NCI-H460 (cell line): ENCODE measurements at regions not wholly inside any gene's neighbourhood (a gene's known extent, or its start where the extent isn't known, plus 50 kb on each side); places are given as distances from the start of the nearest gene placed in this dataset.
"Not testable (repeated sequence)": the region's sequence is repeated elsewhere in the genome, so short reads cannot be mapped to it uniquely, and the experiment has no call there.

Source experiments
- DNase-seq: peaks from one replicate; pipeline ENCODE4 v3.0.0-alpha.2; 2016; ENCODE audit warnings: low read depth; ENCODE audit errors: extremely low read depth

DNA sequence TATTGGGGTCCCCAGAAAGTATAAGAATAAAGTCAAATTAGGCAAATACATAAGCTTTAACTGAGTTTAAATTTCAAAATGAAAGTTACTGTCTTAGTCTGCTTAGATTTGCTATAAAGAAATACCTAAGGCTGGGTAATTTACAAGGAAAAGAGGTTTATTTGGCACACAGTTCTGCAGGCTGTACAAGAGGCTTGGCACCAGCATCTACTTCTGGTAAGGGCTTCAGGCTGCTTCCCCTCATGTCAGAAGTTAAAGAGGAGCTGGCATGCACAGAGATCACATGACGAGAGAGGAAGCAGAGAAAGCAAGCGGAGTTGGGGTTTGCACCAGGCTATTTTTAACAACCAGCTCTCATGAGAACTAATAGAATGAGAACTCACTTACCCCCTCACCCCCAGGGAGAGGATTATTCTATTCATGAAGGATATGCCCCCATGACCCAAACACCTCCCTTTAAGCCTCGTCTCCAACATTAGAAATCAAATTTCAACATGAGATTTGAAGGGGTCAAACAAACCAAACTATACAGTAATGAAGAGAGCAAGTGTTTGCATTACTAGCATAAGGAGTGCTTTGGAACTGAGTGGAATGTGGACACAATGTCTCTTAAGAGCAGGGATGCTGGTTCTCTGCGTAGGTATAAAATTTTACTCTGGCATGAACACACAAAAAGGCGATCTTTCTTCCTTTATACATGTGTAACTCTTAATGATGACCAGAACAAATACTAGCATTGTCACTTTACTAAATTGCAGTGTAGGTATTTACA is 292.8 kb upstream of the PMFBP1 start:
- no peak for DNase-seq

DNA sequence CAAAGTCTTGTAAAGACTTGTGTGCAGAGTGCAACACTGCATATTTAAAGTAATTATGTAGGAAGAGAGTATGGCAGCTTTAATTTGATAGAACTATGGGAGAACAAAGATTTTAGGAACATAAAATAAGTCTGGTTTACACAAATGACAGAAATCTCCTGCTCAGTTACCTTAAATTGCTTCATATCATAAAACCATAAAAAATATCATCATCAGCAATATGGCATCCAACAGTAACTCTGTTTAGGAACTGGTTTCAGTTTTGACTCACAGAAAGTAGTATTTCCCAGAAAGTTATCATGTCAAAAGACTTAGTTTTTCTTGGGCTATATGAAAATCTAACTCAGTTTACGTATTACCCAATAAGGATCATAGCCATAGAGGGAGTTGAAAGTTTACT is 292.1 kb upstream of the PMFBP1 start:
- DNase-seq: no peak

DNA sequence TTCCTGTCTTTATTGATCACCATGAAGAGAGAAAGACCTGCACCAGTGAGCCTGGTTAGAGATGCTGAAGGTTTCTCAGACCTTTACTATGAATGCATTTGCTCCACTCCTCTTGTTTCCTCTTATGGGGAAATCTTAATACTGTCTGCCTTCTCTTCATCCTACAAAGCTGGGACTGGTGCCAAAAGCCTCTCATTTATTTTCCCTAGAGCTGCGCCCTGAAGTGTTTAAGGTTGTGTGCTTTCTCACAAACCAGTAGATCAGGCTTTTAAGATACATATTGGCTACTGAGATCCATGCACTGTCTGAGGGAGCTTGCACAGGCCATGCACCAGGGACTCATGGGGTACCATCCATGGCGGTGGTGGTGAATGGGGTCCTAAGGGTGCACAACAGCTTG is 286.1 kb upstream of the PMFBP1 start:
- DNase-seq: no peak

DNA sequence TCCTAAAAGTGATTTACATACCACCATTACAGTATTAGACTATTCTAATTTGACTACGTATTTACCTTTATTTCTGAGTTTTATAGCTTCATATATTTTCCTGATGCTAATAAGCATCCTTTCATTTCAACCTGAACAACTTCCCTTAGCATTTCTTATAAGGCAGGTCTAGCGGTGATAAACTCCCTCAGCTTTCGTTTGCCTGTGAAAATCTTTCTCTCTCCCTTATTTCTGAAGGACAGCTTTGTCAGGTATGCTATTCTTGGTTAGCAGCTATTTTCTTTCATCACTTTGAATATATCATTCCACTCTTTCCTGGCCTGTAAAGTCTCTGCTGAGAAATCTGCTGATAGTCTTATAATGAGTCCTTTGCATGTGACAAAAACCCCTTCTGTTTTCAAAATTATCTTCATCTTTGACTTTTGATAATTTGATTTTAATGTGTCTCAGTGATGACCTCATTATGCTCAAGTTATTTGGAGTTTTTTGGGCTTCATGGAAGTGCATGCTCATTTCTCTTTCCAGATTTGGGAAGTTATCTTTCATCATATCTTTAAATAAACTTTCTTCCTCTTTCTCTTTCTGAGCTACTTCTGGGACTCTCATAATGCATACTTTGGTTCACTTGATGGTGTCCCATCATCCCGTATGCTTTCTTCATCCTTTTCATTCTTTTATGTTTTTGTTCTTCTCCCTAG is 285.4 kb upstream of the PMFBP1 start:
- DNase-seq: no peak

DNA sequence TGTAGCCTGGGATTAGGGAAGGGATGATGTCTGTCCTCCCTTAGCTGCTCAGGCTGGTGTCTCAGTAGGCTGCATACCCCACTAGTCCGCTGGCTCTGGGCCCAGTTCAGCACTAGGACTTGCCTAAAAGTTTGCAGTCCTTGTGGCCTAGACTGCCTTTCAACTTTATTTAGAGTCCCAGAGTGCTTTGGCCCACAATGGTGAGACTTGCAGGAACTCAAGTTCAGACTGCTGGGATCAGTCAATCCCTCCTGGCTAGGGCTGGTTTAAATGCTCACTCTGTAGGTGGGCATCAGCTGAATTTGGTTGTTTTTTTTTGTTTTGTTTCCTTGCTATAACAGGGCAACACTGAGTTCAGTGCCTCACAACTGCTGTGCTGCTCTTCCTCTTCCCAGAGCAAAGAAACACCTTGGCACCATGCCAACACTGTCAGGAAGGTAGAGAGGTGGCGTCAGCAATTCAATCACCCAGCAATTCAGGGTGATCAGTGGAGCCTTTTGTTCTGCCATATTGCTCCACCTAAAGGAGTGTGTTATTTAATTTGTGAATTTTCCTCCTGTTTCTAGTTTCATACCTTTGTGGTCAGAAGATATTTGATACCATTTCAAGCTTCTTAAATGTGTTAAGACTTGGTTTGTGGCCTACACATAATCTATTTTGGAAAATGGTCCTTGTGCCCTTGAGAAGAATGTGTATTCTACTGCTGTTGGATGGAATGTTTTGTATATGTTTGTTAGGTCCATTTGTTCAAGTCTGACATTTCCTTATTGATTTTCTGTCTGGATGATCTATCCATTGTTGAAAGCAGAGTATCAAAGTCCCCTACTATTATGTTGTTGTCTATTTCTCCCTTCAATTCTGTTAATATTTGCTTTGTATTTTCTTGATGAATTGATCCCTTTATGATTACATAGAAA is 284.0 kb upstream of the PMFBP1 start:
- DNase-seq: no peak

DNA sequence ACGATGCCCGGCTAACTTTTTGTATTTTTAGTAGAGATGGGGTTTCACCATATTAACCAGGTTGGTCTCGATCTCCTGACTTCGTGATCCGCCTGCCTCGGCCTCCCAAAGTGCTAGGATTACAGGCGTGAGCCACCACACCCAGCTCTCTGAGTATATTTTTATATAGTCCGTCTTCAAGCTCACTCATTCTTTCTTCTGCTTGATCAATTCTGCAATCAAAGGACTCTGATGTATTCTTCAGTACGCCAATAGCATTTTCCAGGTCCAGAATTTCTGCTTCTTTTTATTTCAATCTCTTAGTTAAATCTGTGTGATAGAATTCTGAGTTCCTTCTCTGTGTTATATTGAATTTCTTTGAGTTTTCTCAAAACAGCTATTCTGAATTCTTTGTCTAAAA is 281.9 kb upstream of the PMFBP1 start:
- not testable (repeated sequence) for DNase-seq

DNA sequence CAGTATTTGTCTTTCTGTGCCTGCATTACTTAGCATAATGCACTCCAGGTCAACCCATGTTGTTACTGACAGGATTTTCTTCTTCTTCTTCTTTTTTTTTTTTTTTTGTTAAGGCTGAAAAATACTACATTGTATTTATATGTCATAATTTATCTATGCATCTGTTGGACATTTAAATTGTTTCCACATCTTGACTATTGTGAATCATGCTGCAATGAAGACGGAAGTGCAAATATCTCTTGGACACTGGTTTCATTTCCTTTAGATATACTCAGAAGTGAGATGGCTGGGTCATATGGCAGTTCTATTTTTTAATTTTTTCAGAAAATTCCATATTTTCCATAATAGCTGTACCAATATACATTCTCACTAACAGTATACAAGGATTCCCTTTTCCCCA is 272.7 kb upstream of the PMFBP1 start:
- DNase-seq: no peak

DNA sequence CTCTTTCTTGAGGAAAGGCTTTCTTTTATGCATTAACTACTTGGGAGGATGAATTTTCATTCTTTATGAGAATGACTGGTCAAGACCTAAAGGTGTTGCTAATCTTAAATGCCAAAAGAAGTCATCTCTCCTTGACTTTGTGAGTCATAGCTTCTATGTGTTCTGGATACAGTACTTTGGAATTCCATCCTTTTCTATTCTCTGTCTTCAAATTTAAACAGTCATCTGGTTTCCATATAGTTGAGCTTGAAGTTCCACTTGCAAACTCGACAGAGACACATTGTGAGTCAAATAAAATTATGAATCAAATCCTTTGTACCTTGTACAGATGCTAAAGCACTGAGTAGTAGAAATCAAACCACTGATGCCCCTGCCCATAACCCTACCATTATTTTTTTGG is 271.9 kb upstream of the PMFBP1 start:
- no peak for DNase-seq

DNA sequence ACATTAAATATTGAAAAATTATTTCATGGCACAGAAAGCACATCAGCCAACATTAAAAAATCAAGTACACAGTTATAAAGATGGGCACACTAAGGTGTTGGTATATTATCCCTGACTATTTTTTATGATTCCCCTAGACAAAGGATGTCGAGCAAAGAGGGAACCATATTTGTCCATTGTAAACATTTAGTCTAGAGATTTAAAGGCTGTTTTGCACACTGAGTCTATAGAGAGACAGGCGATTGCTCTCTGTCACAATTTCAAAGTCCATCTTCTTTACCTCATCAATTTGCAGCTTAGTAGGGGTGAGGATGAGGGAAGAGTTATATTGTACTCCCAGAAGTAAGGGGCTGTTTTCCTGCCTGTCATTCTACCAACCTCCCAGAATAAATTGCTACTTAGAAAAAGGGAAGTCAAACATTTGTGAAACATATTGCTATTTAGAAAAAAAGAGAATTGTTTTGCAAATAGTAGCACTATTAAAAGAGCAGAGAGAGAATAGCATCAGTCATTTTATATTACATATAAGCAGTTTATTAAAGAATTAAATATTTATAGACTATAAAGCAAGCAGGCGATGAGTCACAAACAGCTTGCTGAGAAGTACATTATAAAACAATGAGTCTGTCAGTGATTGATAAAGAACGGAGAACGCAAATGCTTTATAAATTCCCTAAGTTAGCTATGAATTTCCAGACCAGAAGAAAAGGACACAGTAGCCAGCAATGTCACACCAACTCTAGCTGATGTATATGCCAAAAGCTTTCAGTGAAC is 270.6 kb upstream of the PMFBP1 start:
- no peak for DNase-seq

DNA sequence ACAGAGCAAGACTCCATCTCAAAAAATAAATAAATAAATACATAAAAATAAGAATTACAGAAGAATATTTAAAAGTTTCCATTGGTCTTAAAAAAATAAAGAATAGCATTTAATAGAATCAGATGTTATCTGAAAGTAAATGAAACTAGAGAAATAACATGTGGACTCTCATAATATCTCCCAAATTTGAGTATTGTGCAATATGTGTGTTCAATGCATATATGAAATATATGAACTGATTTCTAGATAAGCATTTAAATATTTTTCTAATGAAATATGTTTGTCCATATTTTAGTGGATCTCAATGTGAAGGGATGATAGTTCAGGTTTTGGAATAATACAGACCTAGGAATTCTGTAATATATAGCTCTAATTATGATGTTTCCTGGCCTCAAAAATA is 265.9 kb upstream of the PMFBP1 start:
- no peak for DNase-seq

DNA sequence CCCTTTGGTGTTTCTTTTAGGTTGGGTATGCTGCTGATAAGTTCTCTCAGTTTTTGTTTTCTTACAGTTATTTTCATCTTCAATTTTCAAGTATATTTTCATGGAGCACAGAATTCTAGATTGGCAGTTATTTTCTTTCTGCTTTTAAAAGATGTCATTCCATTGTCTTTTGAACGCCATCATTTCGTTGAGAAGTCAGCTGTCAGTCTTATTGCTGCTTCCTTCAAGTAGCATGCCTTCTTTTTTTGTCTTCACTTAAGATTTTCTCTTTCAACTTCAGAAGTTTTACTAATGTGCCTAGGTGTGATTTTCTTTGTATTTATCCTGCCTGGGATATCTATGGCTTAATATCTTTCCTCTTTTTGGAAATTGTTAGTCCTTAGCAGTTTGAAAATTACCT is 262.2 kb upstream of the PMFBP1 start:
- no peak for DNase-seq

DNA sequence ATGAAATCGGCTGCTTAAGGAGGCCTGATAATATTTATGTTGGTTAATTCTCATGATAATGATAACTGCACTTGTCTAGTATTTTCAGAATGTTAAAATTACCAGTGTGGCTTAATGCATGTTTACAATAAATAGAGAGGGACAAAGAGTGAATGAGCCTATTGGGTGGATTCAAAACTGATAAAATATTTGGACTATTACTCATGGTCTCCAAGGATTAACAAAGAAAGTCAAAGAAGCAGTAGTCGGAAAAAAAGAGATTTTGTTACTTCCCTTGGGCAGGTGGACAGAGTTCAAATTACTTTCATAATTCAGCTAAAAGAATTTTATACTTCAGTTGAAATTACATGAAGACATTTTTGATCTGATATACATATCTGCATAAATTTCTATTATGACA is 258.2 kb upstream of the PMFBP1 start:
- no peak for DNase-seq

DNA sequence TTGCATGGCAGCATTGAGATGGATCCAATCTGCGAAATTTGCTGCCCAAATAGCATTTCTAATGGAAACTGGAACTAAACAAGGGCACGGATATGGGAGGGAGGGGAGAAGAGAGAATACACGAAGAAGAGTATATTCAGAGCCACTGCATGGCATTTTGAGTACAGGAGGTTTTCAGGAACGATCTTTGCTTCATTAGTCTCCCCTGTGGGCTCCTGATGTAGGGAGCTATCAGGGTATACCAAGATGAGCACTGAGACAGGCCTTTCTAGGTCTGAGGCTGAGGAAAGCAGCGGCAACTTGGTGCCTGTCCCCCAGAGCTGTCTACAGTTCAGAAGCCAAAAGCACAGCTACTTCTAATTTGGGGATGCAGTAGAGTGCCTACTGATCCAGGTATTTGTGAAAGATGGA is 257.7 kb upstream of the PMFBP1 start:
- no peak for DNase-seq

DNA sequence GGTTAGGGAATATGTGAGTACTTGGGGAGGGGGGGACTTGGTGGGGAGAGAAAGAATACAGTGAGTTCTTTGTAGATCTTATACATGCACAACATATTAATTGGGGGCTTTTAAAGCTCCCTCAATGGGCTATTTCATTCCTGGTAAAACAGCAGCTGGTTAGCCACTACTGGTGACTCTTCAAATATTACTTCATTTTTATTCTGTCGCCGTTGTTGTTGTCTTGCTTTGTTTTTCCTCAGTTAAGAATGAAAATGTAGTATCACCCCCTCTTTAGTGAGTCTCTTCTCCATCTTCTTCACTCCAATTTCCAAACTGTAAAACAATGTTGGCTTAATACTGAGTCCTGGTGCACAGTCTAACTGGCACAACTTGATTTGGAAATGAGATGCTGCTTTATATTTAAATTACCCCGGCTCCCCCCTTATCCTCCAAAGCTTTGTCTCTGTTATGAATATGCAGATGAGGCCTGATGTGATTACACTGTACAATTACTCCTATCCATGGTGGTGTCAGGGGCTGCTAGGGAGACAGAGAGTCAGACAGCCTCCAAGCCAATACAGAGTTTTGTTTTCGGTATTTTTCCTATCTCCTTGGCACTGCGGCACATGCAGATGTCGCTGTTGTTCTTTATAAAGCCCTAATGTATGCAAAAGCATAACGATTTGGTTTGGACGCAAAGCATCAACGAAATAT is 256.9 kb upstream of the PMFBP1 start:
- DNase-seq: no peak

DNA sequence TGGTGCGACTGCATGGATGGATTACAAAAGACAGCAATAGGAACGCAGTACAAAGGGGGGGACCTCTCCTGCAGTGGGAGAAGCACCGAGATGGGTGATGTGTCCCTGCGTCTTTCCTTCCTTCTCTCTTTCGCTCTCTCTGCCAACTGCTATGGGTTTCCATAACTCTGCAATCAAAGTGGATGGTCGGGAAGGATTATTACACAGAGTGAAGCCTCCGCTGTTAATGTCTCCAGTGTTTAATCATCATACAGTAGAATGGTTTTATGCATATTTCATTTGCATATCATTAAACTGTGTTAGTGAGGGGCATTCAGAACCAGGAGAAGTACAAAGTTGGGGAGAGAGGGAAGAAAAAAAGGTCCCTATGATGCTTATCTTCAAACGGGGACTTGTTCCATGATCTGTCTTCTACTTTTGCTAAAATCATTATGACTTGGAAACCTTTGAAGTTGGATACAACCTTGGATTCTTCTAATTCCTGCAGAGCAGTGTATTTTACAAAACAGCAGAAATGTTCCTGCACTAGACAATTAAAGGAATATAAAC is 255.9 kb upstream of the PMFBP1 start:
- no peak for DNase-seq

DNA sequence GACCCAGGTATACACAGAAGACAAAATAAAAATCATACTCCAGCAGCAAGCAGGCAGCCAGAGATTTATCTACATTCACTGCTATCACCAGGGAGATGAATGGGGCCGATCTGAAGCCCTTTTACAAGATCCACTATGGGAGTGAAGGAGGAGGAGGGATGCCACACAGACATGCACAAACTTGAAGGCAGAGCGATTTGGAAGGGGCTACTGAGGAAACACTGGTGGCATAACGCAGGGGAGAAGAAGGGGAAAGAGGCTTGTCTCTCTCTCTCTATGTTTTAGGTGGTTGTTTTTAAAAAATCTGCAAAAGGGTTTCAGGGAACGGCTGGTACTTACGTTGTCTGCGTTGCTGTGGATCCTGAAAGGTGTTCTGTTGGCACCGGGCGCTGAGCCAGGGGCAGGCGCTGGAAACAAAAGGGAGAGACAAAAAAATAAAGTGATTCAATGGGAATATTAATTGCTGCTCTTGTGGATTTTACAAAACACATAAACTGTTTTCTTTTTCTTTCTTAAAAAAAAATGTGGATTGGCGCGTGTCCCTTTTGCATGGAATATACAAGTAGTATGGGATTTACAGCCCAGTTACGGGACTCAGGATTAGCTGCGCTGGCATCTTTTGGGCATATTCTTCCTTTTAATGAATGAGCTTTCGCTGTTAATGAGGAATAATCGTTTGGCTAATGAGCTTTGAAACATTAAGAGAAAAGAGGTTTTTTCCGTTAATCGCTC is 255.3 kb upstream of the PMFBP1 start:
- no peak for DNase-seq

DNA sequence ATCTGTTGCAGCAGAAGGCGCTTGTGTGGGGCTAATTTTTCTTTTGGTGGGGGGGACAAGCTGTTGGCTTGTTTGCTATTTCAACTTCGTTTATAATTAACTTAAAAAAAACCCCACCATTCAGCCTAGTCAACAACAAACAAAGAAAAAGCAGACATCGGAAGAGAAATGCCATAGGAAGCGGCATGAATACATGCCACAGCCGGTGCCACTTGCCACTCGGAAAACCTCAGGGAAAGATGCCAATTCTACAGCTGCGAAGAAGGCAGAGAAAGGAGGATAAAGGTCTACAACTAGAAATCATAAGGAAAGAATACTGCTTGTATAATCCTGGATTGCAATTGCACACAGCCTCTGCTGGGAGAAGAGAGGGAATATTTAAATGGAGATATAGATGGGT is 254.4 kb upstream of the PMFBP1 start:
- DNase-seq: no peak

DNA sequence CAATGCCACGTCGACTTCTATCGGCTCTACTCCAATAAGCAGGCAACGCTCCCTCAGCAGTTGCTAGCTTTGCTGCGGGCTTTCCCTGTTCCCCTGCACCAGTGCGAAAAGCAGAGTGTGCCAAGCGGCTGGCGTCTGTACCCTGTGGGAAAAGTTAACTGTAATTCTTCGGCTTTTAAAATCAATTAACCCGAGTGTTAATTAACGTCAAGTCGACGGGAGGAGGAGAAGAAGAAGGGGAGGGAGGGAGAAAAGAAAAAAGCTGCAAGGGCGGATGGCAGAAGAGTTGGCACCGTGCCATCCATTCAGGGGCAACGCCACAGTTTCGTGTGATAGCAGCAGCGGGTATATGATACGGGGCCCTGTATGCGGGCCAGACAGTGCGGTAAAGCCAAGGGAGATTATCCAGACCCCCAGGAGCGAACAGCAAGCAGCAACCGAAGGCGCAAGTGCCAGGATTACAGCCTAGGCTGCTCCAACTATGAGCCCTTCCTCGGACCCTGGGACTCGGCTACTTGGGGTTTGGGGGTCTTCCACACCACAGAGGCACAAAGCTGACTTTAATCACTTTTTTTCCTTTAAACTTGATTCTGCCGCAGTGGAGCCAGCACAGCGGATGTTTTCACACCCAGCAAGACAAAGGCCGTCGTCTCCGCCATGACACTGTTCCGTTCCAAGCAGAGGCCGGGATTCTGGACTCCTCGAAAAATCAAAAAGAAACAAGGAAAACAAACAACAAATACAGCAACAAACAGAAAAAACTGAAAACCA is 253.8 kb upstream of the PMFBP1 start:
- no peak for DNase-seq
